KMS-11 (cell line): ENCODE measurements at regions not wholly inside any gene's neighbourhood (a gene's known extent, or its start where the extent isn't known, plus 50 kb on each side); places are given as distances from the start of the nearest gene placed in this dataset.
"Not testable (repeated sequence)": the region's sequence is repeated elsewhere in the genome, so short reads cannot be mapped to it uniquely, and the experiment has no call there.

Experiments used
- H2AFZ ChIP-seq: fragments of 200-600 bp; sonication (generic); 2 replicates; pipeline ENCODE4 v1.6.1; 2016; ENCODE audit warnings: antibody characterized with exemption, mixed run types, low read depth
- H3K27ac ChIP-seq: fragments of 200-600 bp; sonication (generic); 2 replicates; pipeline ENCODE4 v1.6.1; 2016; ENCODE audit warnings: mild to moderate bottlenecking, mixed run types
- H3K27me3 ChIP-seq: fragments of 200-600 bp; sonication (generic); 2 replicates; pipeline ENCODE4 v1.6.1; 2017; ENCODE audit warnings: mild to moderate bottlenecking, low read depth, mixed run types, moderate library complexity; ENCODE audit not compliant: insufficient read depth
- H3K36me3 ChIP-seq: fragments of 200-600 bp; sonication (generic); 2 replicates; pipeline ENCODE4 v1.6.1; 2017; ENCODE audit warnings: mild to moderate bottlenecking, mixed run types; ENCODE audit not compliant: insufficient read depth
- H3K4me1 ChIP-seq: fragments of 200-600 bp; sonication (generic); 2 replicates; pipeline ENCODE4 v1.6.1; 2016; ENCODE audit warnings: mild to moderate bottlenecking, low read depth, mixed run types; ENCODE audit not compliant: poor library complexity, severe bottlenecking
- H3K4me2 ChIP-seq: fragments of 200-600 bp; sonication (generic); 2 replicates; pipeline ENCODE4 v1.7.0; 2016; ENCODE audit warnings: mild to moderate bottlenecking, mixed run types
- H3K4me3 ChIP-seq: fragments of 200-600 bp; sonication (generic); IDR thresholded peaks from 2 replicates; pipeline ENCODE4 v1.6.1; 2017; ENCODE audit warnings: low read depth, low read length, mixed read lengths; ENCODE audit not compliant: insufficient read depth
- H3K79me2 ChIP-seq: fragments of 200-600 bp; sonication (generic); 2 replicates; pipeline ENCODE4 v1.6.1; 2016; ENCODE audit warnings: low read depth, mixed run types; ENCODE audit not compliant: insufficient read depth
- H3K9ac ChIP-seq: fragments of 200-600 bp; sonication (generic); 2 replicates; pipeline ENCODE4 v1.6.1; 2016; ENCODE audit warnings: mild to moderate bottlenecking, mixed run types
- H4K20me1 ChIP-seq: fragments of 200-600 bp; sonication (generic); 2 replicates; pipeline ENCODE4 v1.6.1; 2016; ENCODE audit warnings: mild to moderate bottlenecking, mixed run types; ENCODE audit not compliant: insufficient read depth
- CTCF ChIP-seq: fragments of 200-600 bp; sonication (generic); conservative IDR thresholded peaks from 2 replicates; pipeline ENCODE4 v1.6.1; 2017; ENCODE audit warnings: low read depth, mild to moderate bottlenecking, antibody characterized with exemption, low read length, moderate library complexity, mixed read lengths

- Histone ChIP-seq H3K27me3 (no peaks in the 10 kb centered on the region), H3K4me3 (no peak overlapping the region), H2AFZ (no peak overlapping the region), H3K4me2 (no peak overlapping the region), H3K4me1 (peaks cover 15% of the 10 kb centered on the region), H4K20me1 (no peaks in the 10 kb centered on the region), H3K9ac (no peak overlapping the region), H3K36me3 (no peaks in the 10 kb centered on the region), H3K27ac (no peak overlapping the region), H3K79me2 (no peaks in the 10 kb centered on the region)
- TF ChIP-seq CTCF, result no peak
These were observed 855.6 kb downstream of the KCNJ2 start for GRCh38 chr17:71024969-71025368.

- Histone ChIP-seq H3K4me2 (no peak overlapping the region), H4K20me1 (no peaks in the 10 kb centered on the region), H3K36me3 (no peaks in the 10 kb centered on the region), H3K4me1 (peaks cover 4% of the 10 kb centered on the region), H3K27me3 (no peaks in the 10 kb centered on the region), H2AFZ (no peak overlapping the region), H3K27ac (no peak overlapping the region), H3K4me3 (no peak overlapping the region), H3K9ac (no peak overlapping the region), H3K79me2 (no peaks in the 10 kb centered on the region)
- no peak for TF ChIP-seq CTCF
These were observed 859.9 kb downstream of the KCNJ2 start for GRCh38 chr17:71029246-71029645.

GRCh38 chr17:71031286-71031685, 862.0 kb downstream of the KCNJ2 start:
- not testable (repeated sequence) for H3K27ac ChIP-seq, H2AFZ ChIP-seq, H3K27me3 ChIP-seq, H4K20me1 ChIP-seq, H3K4me1 ChIP-seq, H3K4me2 ChIP-seq, H3K36me3 ChIP-seq, H3K4me3 ChIP-seq, H3K79me2 ChIP-seq, H3K9ac ChIP-seq

- H3K4me2 ChIP-seq, result no peak overlapping the region
- no peaks in the 10 kb centered on the region for H3K4me1 ChIP-seq
- no peaks in the 10 kb centered on the region for H3K27me3 ChIP-seq
- no peak overlapping the region for H3K27ac ChIP-seq
- H2AFZ ChIP-seq, result no peak overlapping the region
- no peaks in the 10 kb centered on the region for H3K79me2 ChIP-seq
- H3K36me3 ChIP-seq, result no peaks in the 10 kb centered on the region; the same call in 1 of the 2 replicates
- H3K4me3 ChIP-seq, result no peak overlapping the region
- TF ChIP-seq CTCF, result no peak
- H3K9ac ChIP-seq, result no peak overlapping the region
- no peaks in the 10 kb centered on the region for H4K20me1 ChIP-seq
These were observed 863.5 kb downstream of the KCNJ2 start for GRCh38 chr17:71032746-71033273.

- no peak overlapping the region for H3K4me3 ChIP-seq
- H2AFZ ChIP-seq, result no peak overlapping the region
- H3K27me3 ChIP-seq, result no peaks in the 10 kb centered on the region
- H3K27ac ChIP-seq, result no peak overlapping the region
- H3K4me2 ChIP-seq, result no peak overlapping the region
- no peak for TF ChIP-seq CTCF
- no peaks in the 10 kb centered on the region for H3K79me2 ChIP-seq
- no peaks in the 10 kb centered on the region; the same call in 1 of the 2 replicates for H3K36me3 ChIP-seq
- H3K4me1 ChIP-seq, result no peaks in the 10 kb centered on the region
- H3K9ac ChIP-seq, result no peak overlapping the region
- H4K20me1 ChIP-seq, result no peaks in the 10 kb centered on the region
These were observed 864.0 kb downstream of the KCNJ2 start for GRCh38 chr17:71033336-71033735.
